CD14-positive monocyte (primary cell): ENCODE measurements at regions not wholly inside any gene's neighbourhood (a gene's known extent, or its start where the extent isn't known, plus 50 kb on each side); places are given as distances from the start of the nearest gene placed in this dataset.

Experiments used
- DNase-seq, 3 donors: peaks; one replicate each; pipeline ENCODE4 v3.0.0-alpha.2; 2011 to 2022
- H2AFZ ChIP-seq: 2 replicates; pipeline ENCODE4 v1.6.0; 2012; ENCODE audit warnings: mild to moderate bottlenecking, low read depth, low read length, inconsistent platforms; ENCODE audit not compliant: insufficient read depth, poor library complexity, severe bottlenecking
- H3K27ac ChIP-seq, 2 donors: 1 replicate in 1 of 2; 2 replicates in 1 of 2; pipeline ENCODE4 v1.5.1; 2012 to 2013; ENCODE audit warnings: low read length in 2 of 2, control low read depth in 1 of 2, inconsistent platforms in 1 of 2, low read depth in 1 of 2, mild to moderate bottlenecking in 1 of 2
- H3K27me3 ChIP-seq, 2 donors: one replicate each; pipeline versions ENCODE4 v1.6.0 to v1.6.1; 2011 to 2013; ENCODE audit warnings: low read length in 2 of 2; ENCODE audit not compliant: control insufficient read depth in 2 of 2, insufficient read depth in 2 of 2
- H3K36me3 ChIP-seq, 2 donors: replicated peaks in 1 of 2; 1 replicate in 1 of 2; 2 replicates in 1 of 2; pipeline versions ENCODE4 v1.5.1 to v1.6.1; 2012 to 2013; ENCODE audit warnings: low read length in 2 of 2, control low read depth in 1 of 2, inconsistent platforms in 1 of 2, mild to moderate bottlenecking in 1 of 2; ENCODE audit not compliant: insufficient read depth in 2 of 2, control insufficient read depth in 1 of 2
- H3K4me1 ChIP-seq, 2 donors: 1 replicate in 1 of 2; 2 replicates in 1 of 2; pipeline versions ENCODE4 v1.5.1 to v1.6.1; 2012 to 2013; ENCODE audit warnings: low read length in 2 of 2, control low read depth in 1 of 2, inconsistent platforms in 1 of 2, mild to moderate bottlenecking in 1 of 2, moderate library complexity in 1 of 2; ENCODE audit not compliant: insufficient read depth in 2 of 2, control insufficient read depth in 1 of 2
- H3K4me2 ChIP-seq: replicated peaks from 2 replicates; pipeline ENCODE3; 2012; ENCODE audit warnings: low read length, moderate library complexity, mild to moderate bottlenecking; ENCODE audit not compliant: poor library complexity, severe bottlenecking; ENCODE audit errors: extremely low read depth
- H3K4me3 ChIP-seq, 3 experiments: fragments of 200-600 bp in 1 of 3; sonication (generic) in 1 of 3; replicated peaks in 1 of 3; 1 replicate in 2 of 3; 2 replicates in 1 of 3; pipeline ENCODE4 v1.5.1; 2011 to 2013; ENCODE audit warnings: low read length in 3 of 3, mild to moderate bottlenecking in 3 of 3, control low read depth in 2 of 3, low read depth in 2 of 3, inconsistent platforms in 1 of 3, moderate library complexity in 1 of 3
- H3K79me2 ChIP-seq: 2 replicates; pipeline ENCODE4 v1.6.0; 2012; ENCODE audit warnings: mild to moderate bottlenecking, control low read depth, inconsistent platforms, low read length, moderate library complexity; ENCODE audit not compliant: insufficient read depth
- H3K9ac ChIP-seq: 2 replicates; pipeline ENCODE4 v1.6.0; 2017; ENCODE audit warnings: low read length, mild to moderate bottlenecking; ENCODE audit not compliant: insufficient read depth, poor library complexity, severe bottlenecking
- H3K9me3 ChIP-seq, 2 donors: replicated peaks in 1 of 2; 1 replicate in 1 of 2; 2 replicates in 1 of 2; pipeline versions ENCODE4 v1.5.1 to v1.6.1; 2012 to 2013; ENCODE audit warnings: low read length in 2 of 2, control low read depth in 1 of 2; ENCODE audit not compliant: control insufficient read depth in 1 of 2, insufficient read depth in 1 of 2
- H4K20me1 ChIP-seq: 2 replicates; pipeline ENCODE4 v1.6.0; 2012; ENCODE audit warnings: mild to moderate bottlenecking, low read length, control low read depth, moderate library complexity; ENCODE audit not compliant: insufficient read depth
- H3K27ac Mint-ChIP-seq, 7 donors: one replicate each; pipeline ENCODE4 v1.8.0; 2020; ENCODE audit warnings: mild to moderate bottlenecking in 7 of 7, mixed read lengths in 7 of 7, moderate library complexity in 6 of 7, inconsistent platforms in 2 of 7
- H3K27me3 Mint-ChIP-seq, 3 donors: one replicate each; pipeline ENCODE4 v1.8.0; 2021 to 2022; ENCODE audit warnings: low read depth in 3 of 3, mild to moderate bottlenecking in 3 of 3, mixed read lengths in 3 of 3, moderate library complexity in 3 of 3, inconsistent platforms in 1 of 3
- H3K36me3 Mint-ChIP-seq, 2 donors: one replicate each; pipeline ENCODE4 v1.8.0; 2020; ENCODE audit warnings: mixed read lengths in 2 of 2, inconsistent platforms in 1 of 2, mild to moderate bottlenecking in 1 of 2
- H3K4me1 Mint-ChIP-seq: one replicate; pipeline ENCODE4 v1.8.0; 2020; ENCODE audit warnings: mild to moderate bottlenecking, mixed read lengths
- H3K4me3 Mint-ChIP-seq, 2 donors: one replicate each; pipeline ENCODE4 v1.8.0; 2020; ENCODE audit warnings: mild to moderate bottlenecking in 2 of 2, mixed read lengths in 2 of 2, moderate library complexity in 1 of 2
- H3K9me3 Mint-ChIP-seq, 7 donors: one replicate each; pipeline ENCODE4 v1.8.0; 2020 to 2022; ENCODE audit warnings: mixed read lengths in 7 of 7, mild to moderate bottlenecking in 6 of 7, moderate library complexity in 6 of 7, inconsistent platforms in 2 of 7
- CTCF ChIP-seq: fragments of 200-600 bp; IDR thresholded peaks from one replicate; pipeline ENCODE4 v1.8.0; 2022; ENCODE audit warnings: antibody characterized with exemption, mild to moderate bottlenecking
- WGBS: methylation state at CpG from one replicate; pipeline ENCODE4 v1.1.5; 2013; ENCODE audit warnings: missing lambda C conversion rate; ENCODE audit not compliant: insufficient coverage; 5-methylcytosine and 5-hydroxymethylcytosine counted together
- intact Hi-C, 2 donors: fragments of 100-400 bp; cut with micrococcal nuclease; formaldehyde crosslinking; loops; one replicate each; pipeline versions ENCODE4 v1.15.0 to v1.15.1; 2023

- Mint-ChIP-seq H3K4me1 (no peaks in the 10 kb centered on the region), H3K27ac (no peak overlapping the region), H3K36me3 (no peaks in the 10 kb centered on the region), H3K27me3 (no peaks in the 10 kb centered on the region), H3K9me3 (peaks cover 0 to 4% (median 0%) of the 10 kb centered on the region in 7 donors), H3K4me3 (no peak overlapping the region)
- no peak overlapping the region for H3K9ac ChIP-seq
- no peaks in the 10 kb centered on the region for H3K9me3 ChIP-seq
- no peaks in the 10 kb centered on the region for H3K79me2 ChIP-seq
- no peaks in the 10 kb centered on the region for H3K27me3 ChIP-seq
- H3K4me1 ChIP-seq: no peaks in the 10 kb centered on the region
- no peak overlapping the region for H3K4me3 ChIP-seq
- no peak overlapping the region for H2AFZ ChIP-seq
- H4K20me1 ChIP-seq: no peaks in the 10 kb centered on the region
- WGBS: 83% methylated on average over 1 of the region's 5 CpGs
- no peak overlapping the region for H3K4me2 ChIP-seq
- DNase-seq: no peak
- no peak for TF ChIP-seq CTCF
- no peaks in the 10 kb centered on the region for H3K36me3 ChIP-seq
- intact Hi-C loops: no loop called here
- no peak overlapping the region for H3K27ac ChIP-seq
These were observed 635.8 kb downstream of the SQOR start for GRCh38 chr15:46270481-46271147.

GRCh38 chr15:46275701-46276100 lies 640.9 kb downstream of the SQOR start:
- Histone ChIP-seq H3K4me1 (no peaks in the 10 kb centered on the region), H3K4me2 (no peak overlapping the region), H2AFZ (no peak overlapping the region), H3K27me3 (no peaks in the 10 kb centered on the region), H3K9me3 (no peaks in the 10 kb centered on the region), H3K36me3 (no peaks in the 10 kb centered on the region), H3K4me3 (no peak overlapping the region), H3K79me2 (no peaks in the 10 kb centered on the region), H3K27ac (no peak overlapping the region), H3K9ac (no peak overlapping the region), H4K20me1 (no peaks in the 10 kb centered on the region)
- intact Hi-C loops: no loop called here
- Mint-ChIP-seq H3K4me1 (no peaks in the 10 kb centered on the region), H3K36me3 (no peaks in the 10 kb centered on the region), H3K9me3 (peaks cover 0 to 4% (median 0%) of the 10 kb centered on the region in 7 donors), H3K27me3 (no peaks in the 10 kb centered on the region), H3K4me3 (no peak overlapping the region), H3K27ac (no peak overlapping the region)
- no peak for TF ChIP-seq CTCF
- no peak for DNase-seq
- 79% methylated on average over 1 of the region's 1 CpG for WGBS
